ENCODE measurements at regions not wholly inside any gene's neighbourhood (a gene's known extent, or its start where the extent isn't known, plus 50 kb on each side); places are given as distances from the start of the nearest gene placed in this dataset.

DNA sequence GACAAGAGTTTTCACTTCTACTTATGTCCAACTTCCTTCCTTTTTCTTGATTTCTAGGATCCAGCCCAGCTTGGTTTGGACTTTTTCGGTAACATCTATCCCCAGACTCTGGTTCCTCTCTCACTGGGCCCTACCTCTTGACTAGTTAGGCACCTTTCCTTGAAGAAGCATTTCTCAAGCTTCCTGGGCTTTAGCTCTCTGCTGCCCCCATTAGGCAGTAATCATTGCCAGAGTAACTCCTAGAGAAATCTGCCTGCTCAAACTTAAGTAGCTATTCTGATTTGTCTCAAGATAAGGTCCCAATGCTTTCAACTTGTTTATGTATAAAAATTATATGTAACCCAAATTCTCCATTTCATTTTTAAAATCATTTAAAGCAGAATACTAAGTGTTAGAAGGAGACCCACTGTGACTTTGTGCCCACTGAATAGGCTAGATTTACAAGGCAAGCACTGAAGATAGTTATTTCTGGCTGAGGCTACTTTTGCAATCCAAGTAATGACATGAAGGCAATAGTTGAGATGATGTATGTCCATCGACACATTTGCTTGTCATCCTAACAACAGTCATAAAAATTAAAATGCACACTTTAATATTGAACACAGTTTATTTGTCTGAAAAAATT lies 275.0 kb upstream of the G2E3 start:
- intact Hi-C loops (cut with DNase I; ENCODE audit: low total_unique reads) = no loop called here
- H3K4me3 ChIP-seq (ENCODE audit: low read depth, poor library complexity, severe bottlenecking) = no peak overlapping the region
- no peak for DNase-seq (ENCODE audit: low spot score in 2 of 2)
- TF ChIP-seq POLR2A (IDR thresholded peaks at IDR 0.05) = no peak
- TF ChIP-seq, protein P1, sequence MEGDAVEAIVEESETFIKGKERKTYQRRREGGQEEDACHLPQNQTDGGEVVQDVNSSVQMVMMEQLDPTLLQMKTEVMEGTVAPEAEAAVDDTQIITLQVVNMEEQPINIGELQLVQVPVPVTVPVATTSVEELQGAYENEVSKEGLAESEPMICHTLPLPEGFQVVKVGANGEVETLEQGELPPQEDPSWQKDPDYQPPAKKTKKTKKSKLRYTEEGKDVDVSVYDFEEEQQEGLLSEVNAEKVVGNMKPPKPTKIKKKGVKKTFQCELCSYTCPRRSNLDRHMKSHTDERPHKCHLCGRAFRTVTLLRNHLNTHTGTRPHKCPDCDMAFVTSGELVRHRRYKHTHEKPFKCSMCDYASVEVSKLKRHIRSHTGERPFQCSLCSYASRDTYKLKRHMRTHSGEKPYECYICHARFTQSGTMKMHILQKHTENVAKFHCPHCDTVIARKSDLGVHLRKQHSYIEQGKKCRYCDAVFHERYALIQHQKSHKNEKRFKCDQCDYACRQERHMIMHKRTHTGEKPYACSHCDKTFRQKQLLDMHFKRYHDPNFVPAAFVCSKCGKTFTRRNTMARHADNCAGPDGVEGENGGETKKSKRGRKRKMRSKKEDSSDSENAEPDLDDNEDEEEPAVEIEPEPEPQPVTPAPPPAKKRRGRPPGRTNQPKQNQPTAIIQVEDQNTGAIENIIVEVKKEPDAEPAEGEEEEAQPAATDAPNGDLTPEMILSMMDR (IDR thresholded peaks at IDR 0.05) = no peak
- 37 to 46% methylated on average over 2 of the region's 2 CpGs for WGBS, 2 donors

DNA sequence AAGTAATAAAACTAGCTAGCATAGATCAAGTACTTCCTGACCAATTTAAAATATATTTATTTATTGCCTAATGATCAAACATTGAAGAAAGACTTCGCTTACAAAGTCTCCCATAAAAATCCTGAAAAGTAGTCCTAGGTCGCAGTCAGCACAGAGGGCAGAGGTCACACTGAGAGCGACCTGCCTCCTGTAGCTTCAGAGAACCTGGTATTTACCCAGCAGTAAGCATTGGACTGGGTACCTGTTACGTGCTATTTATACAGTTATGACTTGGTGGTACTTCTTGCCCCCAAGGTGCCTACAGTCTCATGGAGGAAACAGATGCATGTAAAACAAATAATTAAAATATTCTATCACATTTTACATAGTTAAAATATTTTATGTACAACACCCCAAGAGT lies 274.1 kb upstream of the G2E3 start:
- WGBS, 2 donors = 74 to 78% methylated on average over 4 of the region's 4 CpGs
- DNase-seq (ENCODE audit: low spot score in 2 of 2) = no peak
- no peak for TF ChIP-seq POLR2A (IDR thresholded peaks at IDR 0.05)
- TF ChIP-seq, protein P1 (IDR thresholded peaks at IDR 0.05) = no peak
- no peak overlapping the region for H3K4me3 ChIP-seq (ENCODE audit: low read depth, poor library complexity, severe bottlenecking)
- intact Hi-C loops (cut with DNase I; ENCODE audit: low total_unique reads) = no loop called here

DNA sequence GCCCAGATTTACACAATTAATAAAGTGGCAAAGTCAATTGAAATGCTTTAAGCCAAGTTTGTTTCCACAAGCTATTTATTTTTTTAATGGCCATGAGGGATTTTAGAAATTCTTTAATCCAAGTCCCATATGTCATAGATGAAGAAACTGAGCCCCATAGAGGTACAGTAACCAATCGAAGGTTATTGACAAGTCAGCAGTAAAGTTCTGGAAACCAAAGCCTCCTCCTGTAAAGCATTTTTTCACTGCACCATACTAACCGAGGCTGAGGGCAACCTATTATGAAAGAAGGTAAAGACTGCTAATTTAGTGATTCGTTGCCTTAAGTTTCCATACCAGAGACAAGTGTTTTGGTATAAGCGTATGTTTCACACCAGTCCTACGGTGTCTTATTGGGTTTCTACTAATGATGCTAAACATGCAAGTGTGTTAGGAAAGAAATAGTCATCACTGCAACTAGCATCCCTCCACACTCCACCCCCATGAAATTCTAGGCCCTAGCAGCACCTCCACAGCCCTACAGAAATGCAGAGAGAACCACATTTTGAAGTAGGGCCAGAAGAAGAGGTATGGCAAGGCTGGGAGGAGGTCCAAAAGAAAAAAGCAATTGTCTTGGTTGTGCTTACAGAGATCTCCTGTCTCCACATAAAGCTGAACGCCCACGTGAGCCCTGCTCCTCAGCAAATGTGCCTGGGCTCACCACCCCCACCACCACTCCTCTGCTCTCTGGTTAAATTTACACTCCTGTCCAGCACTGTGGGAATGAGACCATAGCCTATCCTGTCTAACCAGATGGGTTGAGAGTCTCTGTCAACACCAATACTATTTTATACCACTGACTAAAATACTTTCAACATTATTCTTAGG lies 271.1 kb upstream of the G2E3 start:
- no peak for DNase-seq (ENCODE audit: low spot score in 2 of 2)
- intact Hi-C loops (cut with DNase I; ENCODE audit: low total_unique reads) = no loop called here
- TF ChIP-seq, protein P1 (IDR thresholded peaks at IDR 0.05) = no peak
- WGBS, 2 donors = 80 to 83% methylated on average over 7 of the region's 7 CpGs
- no peak overlapping the region for H3K4me3 ChIP-seq (ENCODE audit: low read depth, poor library complexity, severe bottlenecking)

DNA sequence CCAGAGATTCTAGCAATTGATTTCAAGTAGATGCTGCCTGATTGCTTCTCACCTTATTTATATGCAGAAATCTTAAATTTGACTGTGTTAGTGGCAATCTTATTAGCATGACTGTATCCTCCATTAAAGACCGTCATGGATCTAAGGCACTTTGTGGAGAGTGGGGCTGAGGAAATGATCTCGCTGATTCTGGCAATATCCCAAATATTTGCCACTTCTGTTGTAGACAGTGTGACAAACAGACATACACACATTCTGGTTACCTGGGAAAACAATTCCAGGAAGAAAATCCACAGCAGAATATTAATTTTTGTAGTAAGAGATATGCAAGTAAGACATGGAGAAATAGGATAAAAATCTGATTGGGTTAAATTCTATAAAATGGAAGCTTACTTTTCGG lies 269.0 kb upstream of the G2E3 start:
- H3K4me3 ChIP-seq (ENCODE audit: low read depth, poor library complexity, severe bottlenecking) = no peak overlapping the region
- TF ChIP-seq POLR2A (IDR thresholded peaks at IDR 0.05) = no peak
- TF ChIP-seq, protein P1 (IDR thresholded peaks at IDR 0.05) = no peak
- intact Hi-C loops (cut with DNase I; ENCODE audit: low total_unique reads) = no loop called here
- WGBS, 2 donors = 67 to 74% methylated on average over 3 of the region's 3 CpGs
- DNase-seq (ENCODE audit: low spot score in 2 of 2) = no peak

DNA sequence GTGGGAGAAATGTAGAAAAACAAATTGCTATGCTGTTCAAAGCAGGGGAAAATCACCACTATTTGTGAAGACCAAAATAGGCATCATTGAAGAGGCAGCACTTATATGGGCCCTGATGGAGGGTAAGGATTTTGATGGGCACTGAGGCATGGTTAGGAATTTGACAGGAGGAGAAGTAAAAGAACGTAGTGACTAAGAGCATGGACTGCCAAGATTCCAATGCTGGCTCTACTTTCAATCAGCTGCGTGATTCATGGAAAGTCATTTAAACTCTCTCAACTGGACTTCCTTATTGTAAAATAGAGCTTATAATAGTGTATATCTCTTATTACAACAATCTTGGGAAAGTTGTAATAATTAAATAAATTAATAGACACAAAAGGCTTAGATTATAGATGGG lies 267.7 kb upstream of the G2E3 start:
- no peak for DNase-seq (ENCODE audit: low spot score in 2 of 2)
- no peak for TF ChIP-seq POLR2A (IDR thresholded peaks at IDR 0.05)
- TF ChIP-seq, protein P1 (IDR thresholded peaks at IDR 0.05) = no peak
- WGBS, 2 donors = 25 to 48% methylated on average over 2 of the region's 2 CpGs
- intact Hi-C loops (cut with DNase I; ENCODE audit: low total_unique reads) = no loop called here
- H3K4me3 ChIP-seq (ENCODE audit: low read depth, poor library complexity, severe bottlenecking) = no peak overlapping the region

Data from lower leg skin (tissue), 4 donors.